Keratinocyte (primary cell): ENCODE measurements at regions not wholly inside any gene's neighbourhood (a gene's known extent, or its start where the extent isn't known, plus 50 kb on each side); places are given as distances from the start of the nearest gene placed in this dataset.

Experiments used
- DNase-seq: peaks from one replicate; pipeline ENCODE4 v3.0.0-alpha.2; 2011; ENCODE audit warnings: low read depth, missing footprints, low spot score
- FAIRE-seq: peaks from 2 replicates; lab custom pipeline; 2011; peaks lifted over from hg19 to GRCh38; lab: Jason Lieb, UNC
- H2AFZ ChIP-seq: 2 replicates; pipeline ENCODE4 v1.6.0; 2012; ENCODE audit warnings: low read length, control low read depth, inconsistent platforms; ENCODE audit not compliant: control insufficient read depth
- H3K27ac ChIP-seq: 2 replicates; pipeline ENCODE4 v1.5.1; 2011; ENCODE audit warnings: low read length; ENCODE audit not compliant: control insufficient read depth, insufficient read depth
- H3K27me3 ChIP-seq: 3 replicates; pipeline ENCODE4 v1.6.0; 2011; ENCODE audit warnings: low read length; ENCODE audit not compliant: control insufficient read depth, insufficient read depth; ENCODE audit errors: extremely low read depth
- H3K36me3 ChIP-seq, 2 experiments: 2 replicates in 1 of 2; 3 replicates in 1 of 2; pipeline ENCODE4 v1.5.1; 2011; ENCODE audit warnings: low read length in 2 of 2, mild to moderate bottlenecking in 1 of 2; ENCODE audit not compliant: control insufficient read depth in 2 of 2, insufficient read depth in 2 of 2; ENCODE audit errors: extremely low read depth in 1 of 2
- H3K4me1 ChIP-seq: 3 replicates; pipeline ENCODE4 v1.5.1; 2011; ENCODE audit warnings: low read length; ENCODE audit not compliant: control insufficient read depth, insufficient read depth; ENCODE audit errors: extremely low read depth
- H3K4me2 ChIP-seq: 3 replicates; pipeline ENCODE4 v1.6.0; 2011; ENCODE audit warnings: low read depth, low read length; ENCODE audit not compliant: control insufficient read depth, insufficient read depth; ENCODE audit errors: extremely low read depth
- H3K4me3 ChIP-seq, 3 experiments: fragments of 200-600 bp in 1 of 3; sonication (generic) in 1 of 3; 2 replicates in 2 of 3; 3 replicates in 1 of 3; pipeline ENCODE4 v1.5.1; 2011 to 2016; ENCODE audit warnings: low read length in 3 of 3, mild to moderate bottlenecking in 3 of 3, control low read depth in 2 of 3, inconsistent platforms in 1 of 3, low read depth in 1 of 3, mixed read lengths in 1 of 3, mixed run types in 1 of 3, moderate library complexity in 1 of 3; ENCODE audit not compliant: control insufficient read depth in 2 of 3, insufficient read depth in 2 of 3; ENCODE audit errors: extremely low read depth in 1 of 3
- H3K79me2 ChIP-seq: 2 replicates; pipeline ENCODE4 v1.6.0; 2012; ENCODE audit warnings: low read length; ENCODE audit not compliant: control insufficient read depth, insufficient read depth
- H3K9ac ChIP-seq: 3 replicates; pipeline ENCODE4 v1.6.0; 2011; ENCODE audit warnings: low read length; ENCODE audit not compliant: control insufficient read depth, insufficient read depth; ENCODE audit errors: extremely low read depth
- H3K9me1 ChIP-seq: 3 replicates; pipeline ENCODE4 v1.6.0; 2011; ENCODE audit warnings: low read length; ENCODE audit not compliant: control insufficient read depth, insufficient read depth; ENCODE audit errors: extremely low read depth
- H3K9me3 ChIP-seq: 2 replicates; pipeline ENCODE4 v1.5.1; 2012; ENCODE audit warnings: low read depth, low read length; ENCODE audit not compliant: control insufficient read depth
- H4K20me1 ChIP-seq: 3 replicates; pipeline ENCODE4 v1.6.0; 2011; ENCODE audit warnings: low read length; ENCODE audit not compliant: control insufficient read depth, insufficient read depth; ENCODE audit errors: extremely low read depth
- CTCF ChIP-seq, 3 experiments: IDR thresholded peaks in 1 of 3; conservative IDR thresholded peaks in 1 of 3; optimal IDR thresholded peaks in 1 of 3; 2 replicates in 2 of 3; 3 replicates in 1 of 3; pipeline versions ENCODE3 to v1.5.1; 2011; ENCODE audit warnings: low read length in 3 of 3, mild to moderate bottlenecking in 3 of 3, moderate library complexity in 2 of 3, control low read depth in 1 of 3, inconsistent platforms in 1 of 3; ENCODE audit not compliant: insufficient read depth in 2 of 3; ENCODE audit errors: extremely low read depth in 1 of 3
- EZH2 ChIP-seq: IDR thresholded peaks from one replicate; pipeline ENCODE4 v1.6.1; 2012; ENCODE audit warnings: inconsistent platforms, mild to moderate bottlenecking, low read length, moderate library complexity
- dilution Hi-C: fragments of 300-500 bp; cut with MboI; formaldehyde crosslinking; loops from one replicate; pipeline ENCODE4 v1.7.0; 2020; ENCODE audit warnings: low sequenced_read_pairs; ENCODE audit not compliant: extremely low pct_ligation_motif_present

- no peak overlapping the region for H3K27ac ChIP-seq
- H3K27me3 ChIP-seq: no peaks in the 10 kb centered on the region
- DNase-seq (no peak), FAIRE-seq (no peak)
- H3K79me2 ChIP-seq: no peaks in the 10 kb centered on the region
- H3K4me1 ChIP-seq: no peaks in the 10 kb centered on the region
- TF ChIP-seq EZH2: no peak
- no peak for TF ChIP-seq CTCF (optimal IDR thresholded peaks at IDR 0.05 in 1 of 3, IDR thresholded peaks at IDR 0.05 in 1 of 3, conservative IDR thresholded peaks at IDR 0.05 in 1 of 3; ENCODE audit: extremely low read depth in 1 of 3, insufficient read depth in 2 of 3, low read length in 3 of 3)
- no peaks in the 10 kb centered on the region for H4K20me1 ChIP-seq
- H3K9me3 ChIP-seq: no peaks in the 10 kb centered on the region
- no peak overlapping the region for H3K4me2 ChIP-seq
- H3K9me1 ChIP-seq: no peaks in the 10 kb centered on the region
- H2AFZ ChIP-seq: no peak overlapping the region
- H3K36me3 ChIP-seq: no peaks in the 10 kb centered on the region
- dilution Hi-C loops: no loop called here
- H3K4me3 ChIP-seq: no peak overlapping the region
- H3K9ac ChIP-seq: no peak overlapping the region
Measured at GRCh38 chr11:91133361-91133760, 910.5 kb upstream of the CHORDC1 start.

GRCh38 chr11:91129596-91129995 lies 906.7 kb upstream of the CHORDC1 start:
- DNase-seq (no peak), FAIRE-seq (no peak)
- Histone ChIP-seq H3K79me2 (no peaks in the 10 kb centered on the region), H3K9ac (no peak overlapping the region), H3K4me1 (no peaks in the 10 kb centered on the region), H3K9me3 (no peaks in the 10 kb centered on the region), H3K4me2 (no peak overlapping the region), H3K4me3 (no peak overlapping the region), H3K36me3 (no peaks in the 10 kb centered on the region), H4K20me1 (no peaks in the 10 kb centered on the region), H2AFZ (no peak overlapping the region), H3K27ac (no peak overlapping the region), H3K27me3 (no peaks in the 10 kb centered on the region), H3K9me1 (no peaks in the 10 kb centered on the region)
- dilution Hi-C loops: no loop called here
- TF ChIP-seq EZH2 (no peak), CTCF (optimal IDR thresholded peaks at IDR 0.05 in 1 of 3, IDR thresholded peaks at IDR 0.05 in 1 of 3, conservative IDR thresholded peaks at IDR 0.05 in 1 of 3; ENCODE audit: extremely low read depth in 1 of 3, insufficient read depth in 2 of 3, low read length in 3 of 3) (no peak)
